ENCODE measurements at regions not wholly inside any gene's neighbourhood (a gene's known extent, or its start where the extent isn't known, plus 50 kb on each side); places are given as distances from the start of the nearest gene placed in this dataset.

GRCh38 chr4:144905286-144905685, 192.7 kb downstream of the ANAPC10 start:
- no peak for TF ChIP-seq ESRRA (CRISPR knock-in tag; IDR thresholded peaks at IDR 0.05; ENCODE audit: borderline replicate concordance)
- TF ChIP-seq ATF3 (CRISPR knock-in tag; conservative IDR thresholded peaks at IDR 0.05), result no peak
- no peak for TF ChIP-seq TCF7 (CRISPR knock-in tag; IDR thresholded peaks at IDR 0.05; ENCODE audit: low read depth)
- no peak for TF ChIP-seq CTCF (IDR thresholded peaks at IDR 0.05)

All from WTC11 (cell line).